GM21786 (cell line): ENCODE measurements at regions not wholly inside any gene's neighbourhood (a gene's known extent, or its start where the extent isn't known, plus 50 kb on each side); places are given as distances from the start of the nearest gene placed in this dataset.

ENCODE experiments used
- ATAC-seq: cut with Tn5 transposase; IDR thresholded peaks from one replicate; pipeline ENCODE4 v1.9.1; 2021; ENCODE audit not compliant: unreplicated experiment

GRCh38 chr15:46300716-46301115, 665.9 kb downstream of the SQOR start:
- no peak for ATAC-seq

- ATAC-seq = no peak
Observed at GRCh38 chr15:46301291-46301690, 666.5 kb downstream of the SQOR start.

DNA sequence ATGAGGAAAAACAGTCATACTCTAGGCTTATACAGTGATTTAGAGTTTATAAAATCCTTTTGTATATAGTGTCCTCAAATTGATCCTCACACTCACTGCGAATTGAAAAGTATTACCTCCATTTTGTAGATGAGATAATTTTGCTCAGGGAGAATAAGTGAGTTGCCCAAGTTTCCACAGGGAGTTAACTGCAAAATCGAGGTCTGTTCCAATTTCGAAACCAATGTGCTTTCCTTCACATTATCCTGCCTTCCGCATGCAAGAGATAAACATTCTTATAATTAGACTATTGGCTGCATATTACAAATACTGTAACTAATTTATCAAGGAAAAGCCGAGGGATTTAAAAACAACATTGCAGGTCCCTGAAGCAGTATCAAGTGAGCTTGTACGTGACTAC, 667.0 kb downstream of the SQOR start:
- no peak for ATAC-seq

- ATAC-seq = no peak
Observed at GRCh38 chr15:46304321-46304720, 669.5 kb downstream of the SQOR start.

GRCh38 chr15:46307746-46308145, 672.9 kb downstream of the SQOR start:
- ATAC-seq = no peak

- ATAC-seq = no peak
Observed at GRCh38 chr15:46309914-46310313, 675.1 kb downstream of the SQOR start.

GRCh38 chr15:46312133-46312740, 677.4 kb downstream of the SQOR start:
- peak; percentile 94 for ATAC-seq

GRCh38 chr15:46315434-46315833, 680.6 kb downstream of the SQOR start:
- ATAC-seq = no peak

DNA sequence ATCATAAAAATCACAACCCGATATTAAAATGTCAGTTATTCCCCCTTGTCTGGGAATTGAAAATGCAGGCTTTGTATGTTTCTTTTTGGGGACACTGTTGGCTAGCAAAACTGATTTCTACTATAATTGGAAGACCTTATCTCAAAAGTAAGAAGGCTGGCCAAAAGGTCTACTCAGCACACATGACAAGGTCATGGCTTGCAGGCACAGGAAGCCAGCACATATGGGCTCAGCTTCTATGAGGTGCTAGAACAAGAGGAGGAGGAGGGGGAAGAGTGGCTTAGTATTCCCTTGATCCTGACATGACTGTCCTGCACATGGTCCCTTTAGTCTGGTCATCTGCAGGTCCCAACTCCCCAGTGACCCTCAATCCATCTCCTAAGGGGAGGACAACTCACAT, 681.2 kb downstream of the SQOR start:
- no peak for ATAC-seq

GRCh38 chr15:46317029-46317428, 682.2 kb downstream of the SQOR start:
- no peak for ATAC-seq

GRCh38 chr15:46322753-46323152, 687.9 kb downstream of the SQOR start:
- ATAC-seq = no peak

DNA sequence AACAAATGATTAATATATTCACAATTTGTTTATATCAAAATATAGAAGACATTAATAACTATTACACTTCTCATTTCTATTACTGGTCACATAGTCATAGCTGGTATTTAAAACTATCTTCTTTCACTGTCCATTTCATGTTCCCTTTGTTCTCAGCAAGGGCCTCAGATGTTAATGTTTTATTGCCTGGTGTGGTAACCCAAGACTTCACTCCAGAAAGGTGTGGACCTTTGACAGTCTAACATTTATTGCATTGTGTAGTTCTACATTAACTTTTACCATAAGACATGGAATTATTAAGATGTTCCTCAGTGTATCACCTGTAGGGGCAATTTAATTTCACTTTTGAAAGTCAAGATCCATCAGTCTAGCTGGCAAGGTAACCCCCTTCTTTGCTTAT, 691.3 kb downstream of the SQOR start:
- ATAC-seq = no peak

DNA sequence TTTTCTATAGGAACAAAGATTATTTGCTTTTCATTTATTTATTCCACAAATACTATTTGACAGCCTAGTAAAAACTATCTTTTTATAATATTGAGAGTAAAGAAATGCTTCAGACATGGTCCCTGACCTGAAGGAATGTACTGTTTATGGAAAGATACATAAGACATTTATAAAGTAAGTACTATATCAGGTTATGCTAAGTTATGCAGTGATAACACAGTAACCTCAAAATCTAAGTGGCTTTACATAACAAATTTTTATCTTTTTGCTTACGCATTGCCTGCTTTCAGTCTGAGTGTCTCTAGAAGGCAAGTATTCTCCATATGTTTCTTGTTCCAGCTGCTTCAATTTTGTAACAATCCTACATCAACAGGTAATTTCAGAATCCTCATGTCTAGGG, 694.0 kb downstream of the SQOR start:
- no peak for ATAC-seq

- ATAC-seq = no peak
Observed at GRCh38 chr15:46329876-46330275, 695.0 kb downstream of the SQOR start.

- ATAC-seq = no peak
Observed at GRCh38 chr15:46331546-46331945, 696.7 kb downstream of the SQOR start.

- no peak for ATAC-seq
Observed at GRCh38 chr15:46343196-46343935, 708.5 kb downstream of the SQOR start.

- ATAC-seq = no peak
Observed at GRCh38 chr15:46344115-46344724, 709.4 kb downstream of the SQOR start.

DNA sequence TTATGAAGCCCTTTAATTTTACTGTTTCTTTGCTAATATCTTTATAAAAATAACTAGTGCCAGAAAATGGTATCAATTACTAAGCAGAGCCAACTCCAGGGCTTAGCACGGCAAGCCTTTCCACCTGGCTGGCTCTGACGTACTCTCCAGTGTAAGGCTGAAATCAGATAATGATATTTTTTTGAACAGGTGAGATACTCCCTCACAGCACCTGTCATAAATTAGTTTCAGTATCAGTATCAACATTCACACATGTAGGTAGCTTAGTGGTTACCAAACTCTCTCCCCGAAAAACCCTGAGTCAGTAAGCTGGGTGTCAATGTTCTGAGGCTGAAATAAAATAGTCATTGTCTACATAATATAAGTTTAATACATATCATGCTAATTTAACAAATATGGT, 710.1 kb downstream of the SQOR start:
- no peak for ATAC-seq

GRCh38 chr15:46354443-46354842, 719.6 kb downstream of the SQOR start:
- ATAC-seq = no peak

- no peak for ATAC-seq
Observed at GRCh38 chr15:46365572-46365971, 730.7 kb downstream of the SQOR start.

- ATAC-seq = no peak
Observed at GRCh38 chr15:46366360-46367007, 731.7 kb downstream of the SQOR start.

GRCh38 chr15:46383978-46384377, 749.1 kb downstream of the SQOR start:
- ATAC-seq = no peak
